ENCODE measurements at regions not wholly inside any gene's neighbourhood (a gene's known extent, or its start where the extent isn't known, plus 50 kb on each side); places are given as distances from the start of the nearest gene placed in this dataset.

GRCh38 chr12:118780939-118781338 lies 200.4 kb upstream of the SRRM4 start (continued):
- TF ChIP-seq ZBTB10 (CRISPR knock-in tag; IDR thresholded peaks at IDR 0.05; ENCODE audit: borderline replicate concordance) (peak; percentile 98), CC2D1A (CRISPR knock-in tag; IDR thresholded peaks at IDR 0.05) (no peak), SALL1 (CRISPR knock-in tag; IDR thresholded peaks at IDR 0.05) (peak; percentile 73), KDM4B (CRISPR knock-in tag; IDR thresholded peaks at IDR 0.05) (no peak), ZNF766 (CRISPR knock-in tag; IDR thresholded peaks at IDR 0.05; ENCODE audit: borderline replicate concordance) (no peak), POLR2A (IDR thresholded peaks at IDR 0.05; ENCODE audit: insufficient read depth in 1 of 2, low read depth in 2 of 2, low read length in 2 of 2) (no peak), TCF7 (IDR thresholded peaks at IDR 0.05; ENCODE audit: low read depth) (peak; percentile 54; the same call in 1 of the 2 replicates), HNF4G (IDR thresholded peaks at IDR 0.05; ENCODE audit: borderline replicate concordance, low read depth, low read length) (peak; percentile 75), HNF4G (CRISPR knock-in tag; IDR thresholded peaks at IDR 0.05; ENCODE audit: borderline replicate concordance, low read depth) (0 out of 2 replicates have a peak, but pooled peaks have one; percentile 33), HDAC2 (CRISPR knock-in tag; IDR thresholded peaks at IDR 0.05) (peak; percentile 40; the same call in 1 of the 2 replicates), MED1 (CRISPR knock-in tag; IDR thresholded peaks at IDR 0.05) (peak; percentile 35; the same call in 1 of the 2 replicates), ZMYM4 (CRISPR knock-in tag; IDR thresholded peaks at IDR 0.05) (peak; percentile 47; the same call in 1 of the 2 replicates), ZNF343 (CRISPR knock-in tag; IDR thresholded peaks at IDR 0.05) (no peak), ZNF18 (CRISPR knock-in tag; IDR thresholded peaks at IDR 0.05; ENCODE audit: insufficient replicate concordance) (no peak), ZNF124 (CRISPR knock-in tag; IDR thresholded peaks at IDR 0.05) (peak; percentile 64; the same call in 1 of the 2 replicates), HDAC1 (CRISPR knock-in tag; IDR thresholded peaks at IDR 0.05) (no peak), ZFX (CRISPR knock-in tag; IDR thresholded peaks at IDR 0.05; ENCODE audit: low read depth) (0 out of 2 replicates have a peak, but pooled peaks have one; percentile 15), ZNF547 (CRISPR knock-in tag; IDR thresholded peaks at IDR 0.05) (no peak), SP5 (CRISPR knock-in tag; IDR thresholded peaks at IDR 0.05; ENCODE audit: borderline replicate concordance, low read depth) (peak; percentile 36; the same call in 1 of the 2 replicates), ARID5B (CRISPR knock-in tag; IDR thresholded peaks at IDR 0.05) (peak; percentile 54; the same call in 1 of the 2 replicates), JUN (CRISPR knock-in tag; IDR thresholded peaks at IDR 0.05) (no peak), ZNF710 (CRISPR knock-in tag; IDR thresholded peaks at IDR 0.05; ENCODE audit: borderline replicate concordance) (peak; percentile 88)
